IMR-90 (cell line): ENCODE measurements at regions not wholly inside any gene's neighbourhood (a gene's known extent, or its start where the extent isn't known, plus 50 kb on each side); places are given as distances from the start of the nearest gene placed in this dataset.

Experiments used
- CTCF ChIP-seq: conservative IDR thresholded peaks from 2 replicates; pipeline ENCODE4 v1.5.1; 2012; ENCODE audit warnings: mild to moderate bottlenecking, low read depth, low read length, improper control_type of control experiment
- POLR2A ChIP-seq: IDR thresholded peaks from 2 replicates; pipeline ENCODE4 v1.6.1; 2012; ENCODE audit warnings: mild to moderate bottlenecking, low read depth, low read length
- RCOR1 ChIP-seq: IDR thresholded peaks from 2 replicates; pipeline ENCODE4 v1.6.1; 2012; ENCODE audit warnings: mild to moderate bottlenecking, low read length, improper control_type of control experiment; ENCODE audit not compliant: insufficient replicate concordance

GRCh38 chr1:29691499-29691898 is 455.2 kb downstream of the PTPRU start:
- no peak for TF ChIP-seq CTCF
- TF ChIP-seq POLR2A, result no peak
- TF ChIP-seq RCOR1, result no peak
